LNCAP (cell line): ENCODE measurements at regions not wholly inside any gene's neighbourhood (a gene's known extent, or its start where the extent isn't known, plus 50 kb on each side); places are given as distances from the start of the nearest gene placed in this dataset.

Source experiments
- TF ChIP-seq, protein P1 (sequence below): fragments of 450-650 bp; IDR thresholded peaks from 2 replicates; pipeline ENCODE4 v1.5.1; 2017; ENCODE audit warnings: mild to moderate bottlenecking

GRCh38 chr9:13034694-13035002, 244.8 kb downstream of the MPDZ start:
- TF ChIP-seq, protein P1, sequence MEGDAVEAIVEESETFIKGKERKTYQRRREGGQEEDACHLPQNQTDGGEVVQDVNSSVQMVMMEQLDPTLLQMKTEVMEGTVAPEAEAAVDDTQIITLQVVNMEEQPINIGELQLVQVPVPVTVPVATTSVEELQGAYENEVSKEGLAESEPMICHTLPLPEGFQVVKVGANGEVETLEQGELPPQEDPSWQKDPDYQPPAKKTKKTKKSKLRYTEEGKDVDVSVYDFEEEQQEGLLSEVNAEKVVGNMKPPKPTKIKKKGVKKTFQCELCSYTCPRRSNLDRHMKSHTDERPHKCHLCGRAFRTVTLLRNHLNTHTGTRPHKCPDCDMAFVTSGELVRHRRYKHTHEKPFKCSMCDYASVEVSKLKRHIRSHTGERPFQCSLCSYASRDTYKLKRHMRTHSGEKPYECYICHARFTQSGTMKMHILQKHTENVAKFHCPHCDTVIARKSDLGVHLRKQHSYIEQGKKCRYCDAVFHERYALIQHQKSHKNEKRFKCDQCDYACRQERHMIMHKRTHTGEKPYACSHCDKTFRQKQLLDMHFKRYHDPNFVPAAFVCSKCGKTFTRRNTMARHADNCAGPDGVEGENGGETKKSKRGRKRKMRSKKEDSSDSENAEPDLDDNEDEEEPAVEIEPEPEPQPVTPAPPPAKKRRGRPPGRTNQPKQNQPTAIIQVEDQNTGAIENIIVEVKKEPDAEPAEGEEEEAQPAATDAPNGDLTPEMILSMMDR = no peak

DNA sequence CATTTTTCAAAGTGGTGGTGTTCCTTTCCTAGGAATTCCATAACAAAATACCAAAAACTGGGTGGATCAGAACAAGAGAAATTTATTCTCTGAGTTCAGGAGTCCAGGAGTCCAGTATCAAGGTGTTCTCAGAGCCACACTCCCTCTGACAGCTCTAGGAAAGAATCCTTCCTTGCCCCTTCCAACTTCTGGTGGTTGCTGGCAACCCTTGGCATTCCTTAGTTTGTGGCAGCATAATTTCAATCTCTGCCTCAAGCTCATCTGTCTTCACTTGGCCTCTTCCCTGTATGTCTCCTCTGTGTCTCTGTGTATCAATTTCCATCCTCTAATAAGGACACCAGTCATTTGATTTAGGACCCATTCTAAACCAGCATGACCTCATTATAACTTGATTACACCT, 243.7 kb downstream of the MPDZ start:
- TF ChIP-seq, protein P1 = no peak

- TF ChIP-seq, protein P1 = no peak
Observed at GRCh38 chr9:13047827-13048587, 231.5 kb downstream of the MPDZ start.

- TF ChIP-seq, protein P1 = no peak
Observed at GRCh38 chr9:13049223-13049622, 230.3 kb downstream of the MPDZ start.

DNA sequence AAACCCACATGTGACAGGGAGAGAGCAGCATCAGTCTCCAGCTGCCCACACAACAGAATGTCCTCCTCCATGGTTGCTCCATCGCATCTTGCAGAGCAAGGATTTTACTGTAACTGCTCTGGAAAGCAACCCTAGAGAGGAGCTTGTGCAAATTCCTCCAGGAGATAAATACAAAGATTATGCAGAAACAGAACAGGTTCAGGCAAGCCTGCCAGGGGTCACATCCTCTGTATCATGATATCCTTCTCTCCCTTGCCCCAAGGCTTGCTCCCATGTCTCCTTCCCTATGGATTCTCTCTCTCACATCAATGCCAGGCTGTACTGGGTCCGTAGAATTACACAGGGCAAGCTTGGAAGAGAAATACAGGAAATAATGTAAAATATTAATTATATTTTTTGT, 226.0 kb downstream of the MPDZ start:
- TF ChIP-seq, protein P1 = no peak

DNA sequence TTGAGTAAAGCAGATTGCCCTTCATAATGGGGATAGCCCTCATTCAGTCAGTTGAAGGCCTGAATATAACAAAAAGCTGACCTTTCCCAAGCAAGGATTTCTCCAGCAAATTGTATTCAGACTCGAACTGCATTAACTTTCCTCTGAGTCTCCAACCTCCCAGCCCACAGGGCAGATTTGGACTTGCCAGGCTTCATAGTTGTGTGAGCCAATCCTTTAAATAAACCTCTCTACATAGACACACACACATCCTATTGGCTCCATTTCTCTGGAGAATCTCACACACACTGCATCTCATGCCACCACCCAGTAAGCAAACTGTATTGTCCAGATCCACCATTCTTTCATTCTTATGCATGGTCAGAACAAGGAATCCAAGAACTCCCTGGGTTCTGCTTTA, 225.1 kb downstream of the MPDZ start:
- TF ChIP-seq, protein P1 = no peak
